ENCODE measurements at regions not wholly inside any gene's neighbourhood (a gene's known extent, or its start where the extent isn't known, plus 50 kb on each side); places are given as distances from the start of the nearest gene placed in this dataset.

DNA sequence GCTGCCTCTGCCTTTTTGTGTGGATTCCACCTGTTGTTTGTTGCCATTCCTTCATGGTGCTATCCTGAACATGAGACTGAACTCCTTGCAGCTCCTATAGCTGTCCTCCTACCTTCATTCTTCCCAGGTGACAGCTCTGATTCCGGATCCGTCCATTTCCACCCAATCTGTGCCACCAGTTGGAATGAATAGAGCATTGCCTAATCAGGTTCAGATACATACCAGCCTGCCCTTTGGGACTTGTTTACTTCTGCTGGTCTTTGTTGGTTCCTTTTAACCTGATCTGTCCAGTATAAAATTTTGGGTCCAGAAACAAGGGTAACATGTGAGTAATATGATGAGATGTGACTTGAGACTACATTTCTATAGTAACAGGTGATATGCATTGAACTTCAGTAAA lies 136.3 kb upstream of the IGF1 start:
- Histone ChIP-seq H3K4me2 (no peak overlapping the region), H3K36me3 (no peaks in the 10 kb centered on the region), H3K4me3 (no peak overlapping the region), H3K9ac (no peak overlapping the region), H3K27me3 (no peaks in the 10 kb centered on the region), H3K9me3 (no peaks in the 10 kb centered on the region), H4K20me1 (no peaks in the 10 kb centered on the region), H3K4me1 (no peaks in the 10 kb centered on the region), H3K27ac (no peak overlapping the region)
- TF ChIP-seq Cebpa-rat (IDR thresholded peaks at IDR 0.05): no peak

DNA sequence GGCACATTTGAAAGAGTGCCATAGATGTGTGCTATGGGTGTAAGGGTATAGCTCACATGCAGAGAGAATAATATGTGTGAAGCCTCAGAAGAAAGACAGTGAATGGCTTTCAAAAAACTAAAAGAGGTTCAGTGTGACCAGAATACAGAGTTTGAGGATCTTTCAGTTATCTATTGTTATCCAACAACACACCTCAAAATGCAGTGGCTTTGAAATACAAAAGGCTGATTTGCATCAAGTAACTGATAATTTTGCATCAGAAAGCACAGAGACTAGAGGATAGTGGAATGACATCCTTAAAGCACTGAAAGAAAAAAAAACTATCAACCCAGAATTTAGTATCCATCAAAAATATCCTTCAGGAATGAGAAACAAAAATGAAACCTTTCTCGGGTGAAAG lies 131.6 kb upstream of the IGF1 start:
- no peaks in the 10 kb centered on the region for H3K36me3 ChIP-seq
- no peak overlapping the region for H3K9ac ChIP-seq
- no peak overlapping the region for H3K4me3 ChIP-seq
- H4K20me1 ChIP-seq: no peaks in the 10 kb centered on the region
- no peaks in the 10 kb centered on the region for H3K4me1 ChIP-seq
- TF ChIP-seq Cebpa-rat (IDR thresholded peaks at IDR 0.05): no peak
- no peak overlapping the region for H3K4me2 ChIP-seq
- H3K27me3 ChIP-seq: no peaks in the 10 kb centered on the region
- 0 out of 2 replicates have a peak, but pooled peaks cover 6% of the 10 kb centered on the region for H3K9me3 ChIP-seq
- H3K27ac ChIP-seq: no peak overlapping the region

DNA sequence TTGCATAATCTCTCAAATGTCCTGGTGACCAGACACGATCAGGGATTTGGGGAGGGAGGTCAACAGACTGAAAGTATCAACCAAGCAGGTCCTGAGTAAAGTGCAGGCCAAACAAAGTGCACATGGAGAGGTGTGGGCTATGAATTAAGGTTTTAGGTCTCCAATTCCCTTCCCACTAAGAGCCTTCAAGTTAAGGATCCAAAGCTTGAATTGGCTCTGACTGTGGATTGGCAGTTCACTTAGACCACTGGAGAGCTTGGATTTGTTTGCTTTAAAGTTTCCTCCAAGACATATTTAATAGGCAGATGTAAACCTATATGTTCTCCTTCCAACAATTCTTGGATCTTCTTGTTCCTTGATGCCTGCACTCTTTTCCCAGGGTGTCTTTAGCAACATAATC lies 129.6 kb upstream of the IGF1 start:
- no peak for TF ChIP-seq Cebpa-rat (IDR thresholded peaks at IDR 0.05)
- Histone ChIP-seq H3K27ac (no peak overlapping the region), H3K4me1 (no peaks in the 10 kb centered on the region), H3K36me3 (no peaks in the 10 kb centered on the region), H3K9ac (no peak overlapping the region), H3K4me3 (no peak overlapping the region), H3K27me3 (no peaks in the 10 kb centered on the region), H4K20me1 (no peaks in the 10 kb centered on the region), H3K4me2 (no peak overlapping the region), H3K9me3 (peaks cover 6% of the 10 kb centered on the region; the same call in 1 of the 2 replicates)

DNA sequence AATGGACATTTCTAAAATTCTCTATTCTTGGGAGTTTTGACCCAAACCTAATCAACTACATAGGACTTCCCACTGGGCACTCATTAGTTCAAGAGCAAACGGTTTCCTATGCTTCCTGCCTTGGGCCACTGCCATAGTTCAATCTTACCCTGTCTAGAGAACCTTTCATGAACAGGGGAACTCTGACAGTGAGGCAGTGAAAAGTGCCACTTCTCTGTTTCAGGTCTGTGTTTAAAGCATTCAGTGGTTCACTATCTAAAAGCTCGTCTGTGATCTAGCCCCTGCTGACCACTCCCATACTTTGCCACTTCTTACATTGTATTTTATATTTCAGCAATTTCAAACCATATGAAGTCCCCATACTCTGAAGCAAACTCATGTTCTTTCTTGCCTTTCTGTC lies 122.7 kb upstream of the IGF1 start:
- no peaks in the 10 kb centered on the region for H4K20me1 ChIP-seq
- no peak overlapping the region for H3K9ac ChIP-seq
- no peaks in the 10 kb centered on the region for H3K36me3 ChIP-seq

DNA sequence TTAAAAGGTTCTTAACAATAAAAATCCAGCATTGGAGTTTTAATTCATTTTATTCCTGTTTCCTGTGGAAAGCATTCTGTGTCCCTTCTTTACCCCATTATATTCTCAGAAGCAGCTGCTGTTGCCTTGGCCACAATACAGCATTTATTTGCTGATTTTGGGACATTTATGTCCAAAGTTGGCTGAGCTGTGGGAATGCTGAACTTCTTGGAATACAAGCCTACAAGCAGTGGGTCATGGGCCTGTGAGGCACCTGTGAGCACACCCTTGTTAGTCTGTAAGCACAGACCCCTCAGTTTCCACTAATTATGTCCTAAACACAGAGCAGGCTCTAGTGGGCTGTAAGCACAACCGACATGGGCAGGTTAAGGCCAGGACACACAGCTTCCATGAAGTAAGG lies 122.2 kb upstream of the IGF1 start:
- H3K36me3 ChIP-seq: no peaks in the 10 kb centered on the region
- no peak for TF ChIP-seq Cebpa-rat (IDR thresholded peaks at IDR 0.05)
- H3K4me1 ChIP-seq: no peaks in the 10 kb centered on the region
- no peak overlapping the region for H3K4me3 ChIP-seq
- no peak overlapping the region for H3K4me2 ChIP-seq
- no peak overlapping the region for H3K9ac ChIP-seq
- peaks cover under 1% of the 10 kb centered on the region; the same call in 1 of the 2 replicates for H3K9me3 ChIP-seq
- H3K27me3 ChIP-seq: no peaks in the 10 kb centered on the region
- H4K20me1 ChIP-seq: no peaks in the 10 kb centered on the region
- no peak overlapping the region for H3K27ac ChIP-seq

More for the DNA sequence above, 122.7 kb upstream of the IGF1 start:
- Histone ChIP-seq H3K27me3 (no peaks in the 10 kb centered on the region), H3K4me3 (no peak overlapping the region), H3K27ac (no peak overlapping the region), H3K9me3 (peaks cover 5% of the 10 kb centered on the region; the same call in 1 of the 2 replicates), H3K4me1 (no peaks in the 10 kb centered on the region), H3K4me2 (no peak overlapping the region)
- no peak for TF ChIP-seq Cebpa-rat (IDR thresholded peaks at IDR 0.05)

DNA sequence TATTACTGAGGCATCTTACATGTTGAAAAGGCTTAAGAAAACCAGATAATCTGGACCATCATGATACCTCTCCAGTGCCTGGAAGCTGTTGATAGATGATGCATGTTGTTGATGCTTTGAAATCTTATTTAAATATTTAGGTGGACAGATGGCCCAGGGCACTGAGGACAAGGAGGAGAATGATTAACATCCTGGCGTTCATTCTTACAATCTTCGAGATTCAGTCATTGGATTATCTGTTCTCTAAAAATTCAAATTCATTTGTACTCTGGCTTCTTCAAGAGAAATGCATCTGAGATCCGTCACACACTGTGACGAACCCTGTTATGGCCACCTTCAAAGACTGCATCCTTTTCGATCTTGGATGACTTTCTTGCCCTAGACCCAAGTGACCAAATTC lies 121.3 kb upstream of the IGF1 start:
- no peak overlapping the region for H3K9ac ChIP-seq

DNA sequence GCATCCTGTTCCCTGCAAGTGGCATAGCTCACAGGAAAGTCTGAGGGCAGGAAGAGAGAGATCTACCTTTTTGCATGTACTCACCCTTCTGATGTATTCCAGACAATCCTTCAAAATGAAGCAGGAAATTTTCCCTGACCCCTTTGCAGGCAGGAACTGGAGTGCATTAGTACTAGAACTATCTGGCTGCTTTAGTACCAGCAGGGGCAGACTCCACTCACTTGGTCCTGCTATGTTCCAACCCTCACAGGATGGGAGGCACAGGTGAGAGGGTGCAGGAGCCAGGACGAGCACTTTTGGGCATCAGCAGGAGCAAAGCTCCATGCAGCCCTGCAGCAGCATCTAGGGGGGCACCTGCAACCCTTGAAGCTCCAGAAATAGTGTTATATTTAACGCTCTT lies 116.3 kb upstream of the IGF1 start:
- H3K4me3 ChIP-seq: no peak overlapping the region
- no peak overlapping the region for H3K9ac ChIP-seq
- no peaks in the 10 kb centered on the region for H4K20me1 ChIP-seq
- H3K4me1 ChIP-seq: no peaks in the 10 kb centered on the region
- H3K27ac ChIP-seq: no peak overlapping the region
- H3K4me2 ChIP-seq: no peak overlapping the region
- H3K9me3 ChIP-seq: no peaks in the 10 kb centered on the region
- H3K27me3 ChIP-seq: no peaks in the 10 kb centered on the region
- no peaks in the 10 kb centered on the region for H3K36me3 ChIP-seq
- no peak for TF ChIP-seq Cebpa-rat (IDR thresholded peaks at IDR 0.05)

More for the DNA sequence above, 121.3 kb upstream of the IGF1 start:
- Histone ChIP-seq H3K36me3 (no peaks in the 10 kb centered on the region), H4K20me1 (no peaks in the 10 kb centered on the region), H3K27ac (no peak overlapping the region), H3K27me3 (no peaks in the 10 kb centered on the region), H3K9me3 (no peaks in the 10 kb centered on the region; the same call in 1 of the 2 replicates), H3K4me3 (no peak overlapping the region), H3K4me2 (no peak overlapping the region), H3K4me1 (no peaks in the 10 kb centered on the region)
- no peak for TF ChIP-seq Cebpa-rat (IDR thresholded peaks at IDR 0.05)

DNA sequence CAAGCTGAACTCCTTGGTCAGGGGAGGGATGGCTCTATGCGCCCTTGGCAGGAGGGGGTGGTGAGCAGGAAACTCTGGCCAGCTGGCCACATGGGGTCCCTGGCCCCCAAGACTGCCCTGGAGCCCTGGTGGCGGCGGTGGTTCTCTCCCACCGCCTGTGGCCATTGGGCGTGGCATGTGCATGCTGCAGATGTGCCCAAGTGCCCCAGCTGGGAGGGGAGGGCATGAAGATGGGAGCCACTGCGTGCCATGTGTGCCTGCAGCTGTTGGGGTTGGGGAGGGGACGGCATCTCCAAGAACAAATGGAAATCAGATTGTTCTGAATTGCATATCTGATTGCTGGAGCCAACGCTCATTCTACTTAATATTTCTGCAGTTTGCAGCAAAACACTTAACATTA lies 115.7 kb upstream of the IGF1 start:
- no peaks in the 10 kb centered on the region for H4K20me1 ChIP-seq
- H3K9ac ChIP-seq: no peak overlapping the region
- no peaks in the 10 kb centered on the region for H3K4me1 ChIP-seq
- no peaks in the 10 kb centered on the region for H3K36me3 ChIP-seq
- no peaks in the 10 kb centered on the region for H3K9me3 ChIP-seq
- H3K27me3 ChIP-seq: no peaks in the 10 kb centered on the region
- no peak for TF ChIP-seq Cebpa-rat (IDR thresholded peaks at IDR 0.05)
- no peak overlapping the region for H3K27ac ChIP-seq
- H3K4me3 ChIP-seq: no peak overlapping the region
- no peak overlapping the region for H3K4me2 ChIP-seq

DNA sequence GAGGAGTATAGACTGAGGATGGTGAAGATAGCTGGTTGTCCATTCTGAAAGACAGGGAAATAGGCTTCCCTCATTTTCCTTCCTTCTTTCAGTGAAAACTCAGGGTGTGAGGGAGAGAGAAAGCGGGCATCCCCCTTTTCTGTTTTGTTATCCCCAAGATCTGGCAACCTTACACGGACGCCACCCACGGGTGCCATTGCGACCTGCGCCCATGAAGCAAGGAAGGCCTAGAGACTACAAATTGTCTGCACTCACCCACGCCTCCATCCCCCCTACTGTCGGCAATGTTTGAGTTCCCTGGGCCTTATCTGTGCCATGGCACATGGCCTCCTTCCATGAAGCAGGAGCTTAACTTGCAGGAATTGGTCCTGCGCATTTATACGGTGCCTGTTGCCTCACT lies 115.0 kb upstream of the IGF1 start:
- no peak overlapping the region for H3K27ac ChIP-seq
- no peak for TF ChIP-seq Cebpa-rat (IDR thresholded peaks at IDR 0.05)
- no peaks in the 10 kb centered on the region for H3K27me3 ChIP-seq
- H3K4me2 ChIP-seq: no peak overlapping the region
- H3K9ac ChIP-seq: no peak overlapping the region
- H3K4me3 ChIP-seq: no peak overlapping the region
- H3K9me3 ChIP-seq: no peaks in the 10 kb centered on the region
- no peaks in the 10 kb centered on the region for H3K4me1 ChIP-seq
- no peaks in the 10 kb centered on the region for H3K36me3 ChIP-seq
- H4K20me1 ChIP-seq: no peaks in the 10 kb centered on the region

DNA sequence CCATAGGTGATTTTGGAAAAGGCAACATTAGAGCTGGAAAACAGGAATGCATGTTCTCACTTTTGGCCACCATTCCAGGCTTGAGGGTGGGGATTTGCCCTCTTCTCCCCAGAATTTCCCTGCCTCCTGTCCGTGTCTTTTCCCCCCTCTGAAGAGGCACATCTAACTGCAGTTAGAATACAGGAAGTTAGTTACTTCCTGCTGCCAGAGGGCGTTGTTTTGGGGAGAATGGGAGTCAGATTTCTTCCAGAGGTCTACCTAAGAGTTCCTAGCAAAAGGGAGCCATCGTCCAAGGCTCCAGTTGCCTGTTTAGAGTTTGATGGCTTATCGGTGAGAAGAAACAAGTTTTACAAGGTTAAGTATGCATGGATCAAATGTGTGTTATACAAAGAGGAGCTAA lies 112.8 kb upstream of the IGF1 start:
- Histone ChIP-seq H3K27me3 (no peaks in the 10 kb centered on the region), H3K9ac (no peak overlapping the region), H3K4me2 (no peak overlapping the region), H3K27ac (no peak overlapping the region), H3K36me3 (no peaks in the 10 kb centered on the region), H4K20me1 (no peaks in the 10 kb centered on the region), H3K4me1 (no peaks in the 10 kb centered on the region), H3K4me3 (no peak overlapping the region), H3K9me3 (no peaks in the 10 kb centered on the region)
- TF ChIP-seq Cebpa-rat (IDR thresholded peaks at IDR 0.05): no peak

DNA sequence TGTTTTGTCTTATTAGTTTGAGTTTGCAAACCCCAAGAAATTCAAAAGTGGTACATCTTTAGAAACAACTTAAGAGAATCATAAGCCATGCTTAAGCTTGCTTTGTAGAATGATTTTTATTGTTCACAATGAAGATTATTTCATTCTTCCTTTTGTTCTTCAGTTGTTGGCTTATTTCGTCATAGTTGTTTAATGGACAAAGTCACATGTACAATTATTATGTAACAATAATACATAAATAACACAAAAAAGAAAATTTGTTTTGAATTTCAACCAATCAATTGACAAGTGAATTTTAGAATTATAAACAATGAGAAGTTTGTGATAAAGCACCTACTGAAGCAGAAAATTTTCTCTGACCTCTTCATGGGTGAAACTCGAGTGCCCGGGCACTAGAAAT lies 111.8 kb upstream of the IGF1 start:
- no peaks in the 10 kb centered on the region for H3K27me3 ChIP-seq
- no peak overlapping the region for H3K9ac ChIP-seq
- no peak for TF ChIP-seq Cebpa-rat (IDR thresholded peaks at IDR 0.05)
- no peak overlapping the region for H3K4me2 ChIP-seq
- H3K4me1 ChIP-seq: no peaks in the 10 kb centered on the region
- no peaks in the 10 kb centered on the region for H3K9me3 ChIP-seq
- H3K27ac ChIP-seq: no peak overlapping the region
- H3K36me3 ChIP-seq: no peaks in the 10 kb centered on the region
- H4K20me1 ChIP-seq: no peaks in the 10 kb centered on the region
- no peak overlapping the region for H3K4me3 ChIP-seq

Measured in BLaER1 (cell line).